ENCODE measurements at regions not wholly inside any gene's neighbourhood (a gene's known extent, or its start where the extent isn't known, plus 50 kb on each side); places are given as distances from the start of the nearest gene placed in this dataset.

GRCh38 chr16:54437921-54438320, 151.3 kb upstream of the IRX3 start:
- no peak for DNase-seq (ENCODE audit: low spot score)

GRCh38 chr16:54437401-54437800, 150.8 kb upstream of the IRX3 start:
- no peak for DNase-seq (ENCODE audit: low spot score)

GRCh38 chr16:54436346-54436745, 149.8 kb upstream of the IRX3 start:
- DNase-seq (ENCODE audit: low spot score): no peak

GRCh38 chr16:54434859-54435258, 148.3 kb upstream of the IRX3 start:
- no peak for DNase-seq (ENCODE audit: low spot score)

GRCh38 chr16:54432897-54433229, 146.3 kb upstream of the IRX3 start:
- no peak for DNase-seq (ENCODE audit: low spot score)

- no peak for DNase-seq (ENCODE audit: low spot score)
Measured at GRCh38 chr16:54431997-54432896, 145.7 kb upstream of the IRX3 start.

GRCh38 chr16:54431041-54431996, 144.7 kb upstream of the IRX3 start:
- no peak for DNase-seq (ENCODE audit: low spot score)

GRCh38 chr16:54430491-54431030, 144.0 kb upstream of the IRX3 start:
- DNase-seq (ENCODE audit: low spot score): no peak

GRCh38 chr16:54429029-54429428, 142.4 kb upstream of the IRX3 start:
- DNase-seq (ENCODE audit: low spot score): no peak

GRCh38 chr16:54426553-54426849, 139.9 kb upstream of the IRX3 start:
- no peak for DNase-seq (ENCODE audit: low spot score)

GRCh38 chr16:54425681-54426552, 139.3 kb upstream of the IRX3 start:
- DNase-seq (ENCODE audit: low spot score): no peak

GRCh38 chr16:54425068-54425467, 138.5 kb upstream of the IRX3 start:
- no peak for DNase-seq (ENCODE audit: low spot score)

- no peak for DNase-seq (ENCODE audit: low spot score)
Measured at GRCh38 chr16:54424043-54424451, 137.5 kb upstream of the IRX3 start.

- DNase-seq (ENCODE audit: low spot score): no peak
Measured at GRCh38 chr16:54422569-54422978, 136.0 kb upstream of the IRX3 start.

- no peak for DNase-seq (ENCODE audit: low spot score)
Measured at GRCh38 chr16:54422159-54422558, 135.6 kb upstream of the IRX3 start.

GRCh38 chr16:54421220-54421619, 134.6 kb upstream of the IRX3 start:
- no peak for DNase-seq (ENCODE audit: low spot score)

- no peak for DNase-seq (ENCODE audit: low spot score)
Measured at GRCh38 chr16:54418903-54419302, 132.3 kb upstream of the IRX3 start.

GRCh38 chr16:54417384-54417783, 130.8 kb upstream of the IRX3 start:
- no peak for DNase-seq (ENCODE audit: low spot score)

GRCh38 chr16:54414671-54415070, 128.1 kb upstream of the IRX3 start:
- DNase-seq (ENCODE audit: low spot score): no peak

- no peak for DNase-seq (ENCODE audit: low spot score)
Measured at GRCh38 chr16:54412777-54413455, 126.3 kb upstream of the IRX3 start.

GRCh38 chr16:54412037-54412436, 125.5 kb upstream of the IRX3 start:
- DNase-seq (ENCODE audit: low spot score): no peak

Data from LoVo (cell line).